ENCODE measurements at regions not wholly inside any gene's neighbourhood (a gene's known extent, or its start where the extent isn't known, plus 50 kb on each side); places are given as distances from the start of the nearest gene placed in this dataset.
"Not testable (repeated sequence)": the region's sequence is repeated elsewhere in the genome, so short reads cannot be mapped to it uniquely, and the experiment has no call there.

DNA sequence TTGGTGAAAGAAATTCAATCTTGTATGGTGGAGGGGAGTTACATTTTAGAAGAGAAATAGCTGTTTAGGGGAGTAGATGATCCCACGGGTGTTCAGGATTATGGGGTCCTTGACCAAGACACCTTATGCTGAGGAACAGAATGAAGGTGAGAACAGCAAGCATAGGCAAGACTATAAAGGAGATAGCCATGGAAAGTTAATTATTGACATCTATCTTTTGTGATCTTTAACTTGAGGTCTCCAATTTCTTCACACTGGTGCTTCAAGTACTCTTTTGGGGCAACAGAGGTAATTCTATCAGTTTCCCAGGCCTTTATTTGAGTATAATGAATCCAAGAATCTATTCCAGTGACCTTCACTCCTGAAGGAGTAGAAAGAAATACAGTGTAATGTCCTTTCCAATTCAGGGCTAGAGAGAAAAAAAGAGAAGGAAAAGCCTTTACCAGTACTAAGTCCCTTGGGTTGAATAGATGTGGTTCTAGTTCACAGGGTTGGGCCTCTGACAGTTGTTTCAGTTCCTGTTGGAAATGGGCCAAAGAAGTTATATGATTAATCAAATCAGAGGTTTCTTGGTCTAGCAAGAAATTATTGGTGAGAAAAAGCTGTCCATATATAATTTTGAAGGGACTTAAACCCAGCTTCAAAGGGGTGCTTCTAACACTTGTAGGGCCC, 2104.1 kb upstream of the ACO1 start:
- Mint-ChIP-seq H3K9me3 (peaks cover 0 to 18% (median 4%) of the 10 kb centered on the region in 8 donors), H3K27ac (no peak overlapping the region), H3K27me3 (no peaks in the 10 kb centered on the region), H3K36me3 (no peaks in the 10 kb centered on the region), H3K4me1 (no peaks in the 10 kb centered on the region), H3K4me3 (no peak overlapping the region)
- intact Hi-C loops (cut with micrococcal nuclease): no loop called here
- no peaks in the 10 kb centered on the region for H3K9me3 ChIP-seq (ENCODE audit: control insufficient read depth in 1 of 2, low read length in 2 of 2)
- no peaks in the 10 kb centered on the region for H3K4me1 ChIP-seq (ENCODE audit: insufficient read depth, low read length)
- POLR2A ChIA-PET (ENCODE audit: partially characterized antibody): no interaction called here
- H3K4me3 ChIP-seq (ENCODE audit: low read length in 2 of 2): no peak overlapping the region
- no peak for DNase-seq
- no peaks in the 10 kb centered on the region for H3K36me3 ChIP-seq (ENCODE audit: insufficient read depth, low read length)
- H3K27me3 ChIP-seq (ENCODE audit: insufficient read depth, low read length): no peaks in the 10 kb centered on the region
- H3K27ac ChIP-seq (ENCODE audit: low read depth, low read length): no peak overlapping the region
- CTCF ChIA-PET (ENCODE audit: partially characterized antibody): no interaction called here

GRCh38 chr9:30289435-30289834, 2095.0 kb upstream of the ACO1 start:
- H3K4me1 ChIP-seq (ENCODE audit: insufficient read depth, low read length): no peaks in the 10 kb centered on the region
- no peaks in the 10 kb centered on the region for H3K36me3 ChIP-seq (ENCODE audit: insufficient read depth, low read length)
- H3K27me3 ChIP-seq (ENCODE audit: insufficient read depth, low read length): no peaks in the 10 kb centered on the region
- Mint-ChIP-seq H3K27ac (no peak overlapping the region), H3K4me1 (peaks cover 0 to 2% (median 0%) of the 10 kb centered on the region in 4 donors), H3K27me3 (no peaks in the 10 kb centered on the region), H3K9me3 (no peaks in the 10 kb centered on the region), H3K4me3 (no peak overlapping the region), H3K36me3 (no peaks in the 10 kb centered on the region)
- no peaks in the 10 kb centered on the region for H3K9me3 ChIP-seq (ENCODE audit: control insufficient read depth in 1 of 2, low read length in 2 of 2)
- H3K27ac ChIP-seq (ENCODE audit: low read depth, low read length): no peak overlapping the region
- no peak for DNase-seq
- POLR2A ChIA-PET (ENCODE audit: partially characterized antibody): no interaction called here
- H3K4me3 ChIP-seq (ENCODE audit: low read length in 2 of 2): no peak overlapping the region
- CTCF ChIA-PET (ENCODE audit: partially characterized antibody): no interaction called here
- intact Hi-C loops (cut with micrococcal nuclease): no loop called here

- POLR2A ChIA-PET (ENCODE audit: partially characterized antibody): not testable (repeated sequence)
These were observed 2092.4 kb upstream of the ACO1 start for GRCh38 chr9:30292026-30292425.

DNA sequence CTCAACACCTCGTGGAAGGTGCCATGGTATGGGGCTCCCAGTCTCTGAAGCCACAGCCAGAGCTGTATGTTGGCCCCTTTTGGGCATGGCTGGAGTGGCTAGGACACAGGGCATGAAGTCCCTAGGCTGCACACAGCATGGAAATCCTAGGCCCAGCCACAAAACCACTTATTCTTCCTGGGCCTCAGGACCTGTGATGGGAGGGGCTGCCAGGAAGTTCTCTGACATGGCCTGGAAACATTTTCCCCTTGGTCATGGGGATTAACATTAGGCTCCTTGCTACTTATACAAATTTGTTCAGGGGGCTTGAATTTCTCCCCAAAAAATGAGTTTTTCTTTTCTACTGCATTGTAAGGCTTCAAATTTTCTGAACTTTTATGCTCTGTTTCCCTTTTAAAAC, 2091.2 kb upstream of the ACO1 start:
- no peaks in the 10 kb centered on the region for H3K36me3 Mint-ChIP-seq
- DNase-seq: no peak
- ChIA-PET POLR2A (ENCODE audit: partially characterized antibody) (no interaction called here), CTCF (ENCODE audit: partially characterized antibody) (no interaction called here)
- no peaks in the 10 kb centered on the region for H3K27me3 Mint-ChIP-seq
- H3K9me3 Mint-ChIP-seq: no peaks in the 10 kb centered on the region
- Histone ChIP-seq H3K4me3 (ENCODE audit: low read length in 2 of 2) (no peak overlapping the region), H3K9me3 (ENCODE audit: control insufficient read depth in 1 of 2, low read length in 2 of 2) (no peaks in the 10 kb centered on the region), H3K36me3 (ENCODE audit: insufficient read depth, low read length) (no peaks in the 10 kb centered on the region), H3K27me3 (ENCODE audit: insufficient read depth, low read length) (no peaks in the 10 kb centered on the region), H3K27ac (ENCODE audit: low read depth, low read length) (no peak overlapping the region), H3K4me1 (ENCODE audit: insufficient read depth, low read length) (no peaks in the 10 kb centered on the region)
- intact Hi-C loops (cut with micrococcal nuclease): no loop called here
- H3K4me3 Mint-ChIP-seq: no peak overlapping the region
- peaks cover 0 to 2% (median 0%) of the 10 kb centered on the region in 4 donors for H3K4me1 Mint-ChIP-seq
- no peak overlapping the region for H3K27ac Mint-ChIP-seq

More at GRCh38 chr9:30292026-30292425, 2092.4 kb upstream of the ACO1 start:
- H3K27ac Mint-ChIP-seq; H3K9me3 Mint-ChIP-seq; H3K36me3 ChIP-seq (ENCODE audit: insufficient read depth, low read length); DNase-seq; H3K27ac ChIP-seq (ENCODE audit: low read depth, low read length); H3K4me1 ChIP-seq (ENCODE audit: insufficient read depth, low read length); H3K9me3 ChIP-seq (ENCODE audit: control insufficient read depth in 1 of 2, low read length in 2 of 2); CTCF ChIA-PET (ENCODE audit: partially characterized antibody); H3K27me3 ChIP-seq (ENCODE audit: insufficient read depth, low read length); intact Hi-C loops (cut with micrococcal nuclease); H3K4me3 ChIP-seq (ENCODE audit: low read length in 2 of 2); H3K4me1 Mint-ChIP-seq; H3K36me3 Mint-ChIP-seq; H3K27me3 Mint-ChIP-seq; H3K4me3 Mint-ChIP-seq: not testable (repeated sequence)

DNA sequence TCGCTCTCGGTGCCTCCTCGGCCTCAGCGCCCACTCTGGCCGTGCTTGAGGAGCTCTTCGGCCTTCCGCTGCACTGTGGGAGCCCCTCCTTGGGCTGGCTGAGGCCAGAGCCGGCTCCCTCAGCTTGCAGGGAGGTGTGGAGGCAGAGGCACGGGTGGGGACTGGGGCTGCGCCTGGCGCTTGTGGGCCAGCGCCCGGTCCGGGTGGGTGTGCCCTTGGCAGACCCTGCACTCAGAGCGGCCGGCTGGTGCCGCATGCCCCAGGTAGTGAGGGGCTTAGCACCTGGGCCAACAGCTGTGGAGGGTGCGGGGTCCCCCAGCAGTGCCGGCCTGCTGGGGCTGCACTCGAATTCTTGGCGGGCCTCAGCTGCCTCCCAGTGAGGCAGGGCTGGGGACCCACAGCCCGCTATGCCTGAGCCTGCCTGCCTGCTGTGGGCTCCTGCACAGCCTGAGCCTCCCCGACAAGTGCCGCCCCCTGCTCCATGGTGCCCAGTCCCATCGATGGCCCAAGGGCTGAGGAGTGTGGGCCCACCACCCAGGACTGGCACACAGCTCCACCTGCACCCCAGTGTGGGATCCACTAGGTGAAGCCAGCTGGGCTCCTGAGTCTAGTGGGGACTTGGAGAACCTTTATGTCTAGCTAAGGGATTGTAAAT, 2085.2 kb upstream of the ACO1 start:
- intact Hi-C loops (cut with micrococcal nuclease): no loop called here
- Mint-ChIP-seq H3K27ac (no peak overlapping the region), H3K9me3 (peaks cover 0 to 1% (median 0%) of the 10 kb centered on the region in 8 donors), H3K36me3 (no peaks in the 10 kb centered on the region), H3K4me1 (no peaks in the 10 kb centered on the region), H3K27me3 (no peaks in the 10 kb centered on the region), H3K4me3 (no peak overlapping the region)
- no peak overlapping the region for H3K27ac ChIP-seq (ENCODE audit: low read depth, low read length)
- POLR2A ChIA-PET (ENCODE audit: partially characterized antibody): no interaction called here
- H3K9me3 ChIP-seq (ENCODE audit: control insufficient read depth in 1 of 2, low read length in 2 of 2): no peaks in the 10 kb centered on the region
- H3K4me1 ChIP-seq (ENCODE audit: insufficient read depth, low read length): no peaks in the 10 kb centered on the region
- CTCF ChIA-PET (ENCODE audit: partially characterized antibody): no interaction called here
- no peaks in the 10 kb centered on the region for H3K27me3 ChIP-seq (ENCODE audit: insufficient read depth, low read length)
- no peak overlapping the region for H3K4me3 ChIP-seq (ENCODE audit: low read length in 2 of 2)
- DNase-seq: no peak
- H3K36me3 ChIP-seq (ENCODE audit: insufficient read depth, low read length): no peaks in the 10 kb centered on the region

- no peaks in the 10 kb centered on the region for H3K27me3 ChIP-seq (ENCODE audit: insufficient read depth, low read length)
- POLR2A ChIA-PET (ENCODE audit: partially characterized antibody): no interaction called here
- no peaks in the 10 kb centered on the region for H3K4me1 ChIP-seq (ENCODE audit: insufficient read depth, low read length)
- CTCF ChIA-PET (ENCODE audit: partially characterized antibody): no interaction called here
- H3K9me3 ChIP-seq (ENCODE audit: control insufficient read depth in 1 of 2, low read length in 2 of 2): no peaks in the 10 kb centered on the region
- no peak overlapping the region for H3K27ac ChIP-seq (ENCODE audit: low read depth, low read length)
- Mint-ChIP-seq H3K4me3 (no peak overlapping the region), H3K27ac (no peak overlapping the region), H3K4me1 (no peaks in the 10 kb centered on the region), H3K36me3 (no peaks in the 10 kb centered on the region), H3K27me3 (no peaks in the 10 kb centered on the region), H3K9me3 (peaks cover 0 to 1% (median 0%) of the 10 kb centered on the region in 8 donors)
- intact Hi-C loops (cut with micrococcal nuclease): no loop called here
- no peaks in the 10 kb centered on the region for H3K36me3 ChIP-seq (ENCODE audit: insufficient read depth, low read length)
- DNase-seq: no peak
- no peak overlapping the region for H3K4me3 ChIP-seq (ENCODE audit: low read length in 2 of 2)
These were observed 2083.0 kb upstream of the ACO1 start for GRCh38 chr9:30301271-30301963.

DNA sequence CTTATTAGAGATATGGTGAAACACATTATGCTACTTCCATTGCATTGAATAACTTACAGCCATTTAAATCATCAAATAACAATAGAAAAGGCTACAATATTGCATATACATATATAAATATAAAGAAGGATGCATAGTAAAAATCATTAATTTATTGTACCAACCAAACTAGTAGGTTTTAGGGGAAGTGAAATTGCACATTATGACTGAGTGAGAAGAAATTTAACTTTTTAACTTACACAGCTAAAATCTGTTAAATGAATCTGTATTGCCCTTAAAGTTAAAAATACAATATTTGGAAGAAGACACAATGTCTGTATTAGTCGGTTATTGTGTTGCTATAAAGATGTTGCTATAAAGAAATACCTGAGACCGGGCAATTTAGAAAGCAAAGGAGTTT, 2073.7 kb upstream of the ACO1 start:
- Histone ChIP-seq H3K36me3 (ENCODE audit: insufficient read depth, low read length) (no peaks in the 10 kb centered on the region), H3K4me3 (ENCODE audit: low read length in 2 of 2) (no peak overlapping the region), H3K4me1 (ENCODE audit: insufficient read depth, low read length) (no peaks in the 10 kb centered on the region), H3K27me3 (ENCODE audit: insufficient read depth, low read length) (no peaks in the 10 kb centered on the region), H3K9me3 (ENCODE audit: control insufficient read depth in 1 of 2, low read length in 2 of 2) (no peaks in the 10 kb centered on the region), H3K27ac (ENCODE audit: low read depth, low read length) (no peak overlapping the region)
- Mint-ChIP-seq H3K4me3 (no peak overlapping the region), H3K27me3 (no peaks in the 10 kb centered on the region), H3K27ac (no peak overlapping the region), H3K9me3 (peaks cover 0 to 3% (median 0%) of the 10 kb centered on the region in 8 donors), H3K4me1 (no peaks in the 10 kb centered on the region), H3K36me3 (no peaks in the 10 kb centered on the region)
- intact Hi-C loops (cut with micrococcal nuclease): no loop called here
- no peak for DNase-seq
- POLR2A ChIA-PET (ENCODE audit: partially characterized antibody): no interaction called here
- CTCF ChIA-PET (ENCODE audit: partially characterized antibody): no interaction called here

Data from CD4-positive, alpha-beta memory T cell (primary cell).